NCI-H2107 (cell line): ENCODE measurements at regions not wholly inside any gene's neighbourhood (a gene's known extent, or its start where the extent isn't known, plus 50 kb on each side); places are given as distances from the start of the nearest gene placed in this dataset.

ENCODE experiments used
- DNase-seq: peaks from one replicate; lab custom pipeline; 2025; lab: John Stamatoyannopoulos, UW

GRCh38 chr4:10753336-10753735, 68.8 kb upstream of the CLNK start:
- no peak for DNase-seq

DNA sequence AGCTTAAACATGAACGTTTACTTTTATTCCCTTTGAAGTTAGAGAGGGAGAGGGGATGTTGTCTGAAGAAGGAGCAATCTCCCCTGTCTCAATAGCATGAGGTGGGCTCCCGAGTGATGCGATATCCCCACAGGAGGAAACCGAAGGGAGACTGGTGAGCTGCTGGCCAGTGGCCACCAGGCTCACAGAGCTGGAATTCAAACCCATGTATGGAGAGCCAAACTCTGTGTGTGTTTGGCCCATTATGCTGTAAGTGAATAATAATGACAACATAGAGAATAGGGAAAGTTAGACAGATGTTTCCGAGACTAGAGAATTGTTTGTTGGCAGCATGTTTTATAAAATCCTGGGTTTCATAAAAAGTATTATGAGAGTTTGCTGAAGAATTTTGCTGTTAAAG, 66.1 kb upstream of the CLNK start:
- no peak for DNase-seq

DNA sequence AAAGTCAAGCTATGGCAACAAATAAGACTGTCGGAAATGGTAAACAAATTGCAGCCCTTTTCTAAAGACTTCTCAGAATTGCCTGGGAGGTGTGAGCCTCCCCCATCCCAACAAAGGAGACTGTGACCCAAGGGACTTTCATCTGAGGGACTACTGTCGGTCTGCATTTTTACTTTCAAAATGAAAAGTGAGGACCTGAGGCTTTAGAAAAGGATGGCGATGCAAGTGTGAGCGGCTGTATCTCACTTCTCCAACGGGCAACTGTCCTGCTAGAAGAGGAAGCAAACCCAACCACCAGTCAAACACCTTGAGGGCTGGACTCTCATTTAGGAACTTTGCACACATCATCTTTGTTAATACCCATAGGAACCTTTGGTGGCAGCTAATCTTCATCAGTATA, 62.6 kb upstream of the CLNK start:
- no peak for DNase-seq

DNA sequence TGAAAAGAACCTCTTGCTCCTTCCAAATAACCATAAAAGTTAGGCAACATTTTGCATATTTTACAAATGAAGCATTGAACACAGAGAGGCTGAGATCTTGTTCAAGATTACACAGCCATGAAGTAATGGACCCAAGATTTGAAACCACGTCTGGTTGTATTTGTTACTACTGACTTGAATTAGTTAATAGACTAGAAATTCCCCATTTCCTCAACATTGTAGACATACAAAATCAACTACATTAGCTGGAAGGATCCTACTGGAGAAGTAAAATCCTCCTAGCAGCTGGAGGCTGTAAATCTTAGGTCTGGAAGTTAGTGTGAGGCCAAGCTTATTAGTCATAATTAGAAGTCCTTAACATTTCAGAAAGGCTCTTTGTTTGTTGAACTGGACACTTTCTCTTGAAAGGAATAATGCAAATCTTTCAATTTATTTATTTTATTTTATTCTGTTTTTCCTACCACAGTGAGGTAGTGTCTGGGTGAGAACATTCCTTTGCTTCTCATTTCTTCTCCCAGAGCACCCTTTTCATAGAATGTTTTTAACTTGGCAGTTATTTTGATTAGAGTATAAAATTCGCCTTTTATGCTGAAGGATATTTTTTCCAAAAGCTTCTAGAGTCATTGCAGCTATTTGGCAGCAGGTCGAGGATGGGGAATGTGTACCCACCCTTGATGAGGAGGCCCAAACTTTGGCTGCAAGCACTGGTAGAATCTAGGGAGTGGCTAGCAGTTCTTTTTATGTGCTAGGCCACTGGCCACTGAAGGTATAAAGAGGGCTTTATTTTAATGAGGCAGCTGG, 62.0 kb upstream of the CLNK start:
- no peak for DNase-seq

- DNase-seq: no peak
Measured at GRCh38 chr4:10743357-10743756, 58.8 kb upstream of the CLNK start.

- no peak for DNase-seq
Measured at GRCh38 chr4:10741961-10742699, 57.6 kb upstream of the CLNK start.

- DNase-seq: no peak
Measured at GRCh38 chr4:10740891-10741620, 56.5 kb upstream of the CLNK start.

DNA sequence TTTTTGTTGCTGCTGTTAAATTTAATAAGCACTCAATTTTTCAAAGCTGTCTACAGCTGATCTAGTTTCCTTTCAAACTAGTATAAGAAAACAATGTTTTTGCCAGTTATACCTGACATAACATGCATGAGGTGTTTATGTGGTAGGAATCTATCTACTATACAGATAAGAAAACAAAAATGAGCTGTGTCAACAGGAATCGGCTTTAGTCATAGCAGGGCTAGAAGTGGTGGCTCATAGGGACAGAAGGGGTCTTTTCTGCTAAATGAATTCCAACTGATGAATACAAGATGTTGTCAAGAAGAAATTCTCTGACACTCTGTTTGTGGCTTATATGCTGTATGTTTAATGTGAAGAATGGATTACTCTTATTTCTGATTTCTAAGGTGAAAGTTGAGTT, 55.7 kb upstream of the CLNK start:
- no peak for DNase-seq

DNA sequence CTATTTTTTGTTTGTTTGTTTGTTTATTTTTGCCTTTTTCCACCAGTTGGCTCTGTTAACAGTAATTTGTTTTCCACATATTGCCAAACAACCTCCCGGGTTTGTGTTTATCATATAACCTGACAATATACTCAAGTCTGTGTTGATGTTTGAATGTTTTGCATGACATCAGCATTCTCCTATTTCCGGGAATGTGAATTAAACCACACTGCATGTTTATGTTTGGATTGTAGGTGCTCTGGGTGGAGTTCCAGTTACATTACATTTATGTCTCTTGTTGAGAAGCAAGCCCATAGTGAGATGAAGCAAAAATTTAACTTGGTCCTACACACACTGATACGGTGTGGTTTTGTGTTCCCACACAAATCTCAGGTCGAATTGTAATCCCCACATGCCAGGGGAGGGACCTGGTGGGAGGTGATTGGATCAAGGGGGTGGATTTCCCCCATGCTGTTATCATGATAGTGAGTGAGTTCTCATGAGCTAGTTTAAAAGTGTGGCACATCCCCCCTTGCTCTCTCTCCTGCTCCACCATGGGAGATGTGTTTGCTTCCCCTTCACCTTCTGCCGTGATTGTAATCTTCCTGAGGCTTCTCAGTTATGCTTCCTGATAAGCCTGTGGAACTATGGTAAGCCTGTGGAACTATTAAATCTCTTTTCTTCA, 54.4 kb upstream of the CLNK start:
- no peak for DNase-seq

GRCh38 chr4:10737337-10737736, 52.8 kb upstream of the CLNK start:
- no peak for DNase-seq

DNA sequence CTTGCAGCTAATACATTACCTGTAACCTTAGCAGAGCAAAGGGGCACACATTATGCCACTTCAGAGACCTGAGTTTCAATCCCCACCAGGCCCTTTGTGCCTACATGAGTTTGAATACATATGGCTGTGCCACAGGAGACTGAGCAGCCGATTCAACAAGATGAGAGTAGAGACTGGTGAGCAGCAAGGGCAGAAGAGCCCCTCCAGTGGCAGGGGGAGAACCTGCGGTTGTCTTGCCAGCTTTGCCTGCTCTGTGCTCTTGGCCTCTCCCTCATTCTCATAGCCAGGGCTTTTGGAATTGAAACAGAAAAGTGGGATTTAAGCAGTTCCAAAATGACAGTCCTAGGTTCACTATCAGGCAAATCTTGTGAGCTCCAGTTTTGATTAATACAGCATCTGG, 52.3 kb upstream of the CLNK start:
- DNase-seq: no peak

GRCh38 chr4:10736266-10736665, 51.7 kb upstream of the CLNK start:
- no peak for DNase-seq

- DNase-seq: peak; percentile 3
Measured at GRCh38 chr4:10734697-10735096, 50.1 kb upstream of the CLNK start.
